H9 (cell line): ENCODE measurements at regions not wholly inside any gene's neighbourhood (a gene's known extent, or its start where the extent isn't known, plus 50 kb on each side); places are given as distances from the start of the nearest gene placed in this dataset.

ENCODE experiments used
- DNase-seq: peaks from one replicate; pipeline ENCODE4 v3.0.0-alpha.2; 2017
- H2AFZ ChIP-seq: one replicate; pipeline ENCODE4 v1.6.1; 2013; ENCODE audit warnings: mild to moderate bottlenecking, low read length, control low read depth, moderate library complexity
- H2AK5ac ChIP-seq: 2 replicates; pipeline ENCODE4 v1.6.1; 2013; ENCODE audit warnings: low read length, control low read depth, mixed read lengths; ENCODE audit not compliant: insufficient read length
- H2BK120ac ChIP-seq: one replicate; pipeline ENCODE4 v1.6.1; 2013; ENCODE audit warnings: low read depth, mild to moderate bottlenecking, low read length, control low read depth, inconsistent platforms; ENCODE audit not compliant: poor library complexity, severe bottlenecking
- H2BK12ac ChIP-seq: 2 replicates; pipeline ENCODE4 v1.6.1; 2013; ENCODE audit warnings: low read length, control low read depth, mixed read lengths, low read depth; ENCODE audit not compliant: insufficient read length
- H2BK15ac ChIP-seq: 2 replicates; pipeline ENCODE4 v1.6.1; 2013; ENCODE audit warnings: low read depth, low read length, control low read depth
- H2BK20ac ChIP-seq: one replicate; pipeline ENCODE4 v1.6.1; 2013; ENCODE audit warnings: low read depth, mild to moderate bottlenecking, low read length, control low read depth, inconsistent platforms; ENCODE audit not compliant: poor library complexity, severe bottlenecking
- H2BK5ac ChIP-seq: 2 replicates; pipeline ENCODE4 v1.6.1; 2013; ENCODE audit warnings: low read length, control low read depth, mixed read lengths; ENCODE audit not compliant: insufficient read length
- H3K14ac ChIP-seq: 2 replicates; pipeline ENCODE4 v1.6.1; 2013; ENCODE audit warnings: low read length, control low read depth; ENCODE audit not compliant: insufficient read depth
- H3K18ac ChIP-seq: 2 replicates; pipeline ENCODE4 v1.6.1; 2013; ENCODE audit warnings: low read depth, mild to moderate bottlenecking, mixed read lengths, low read length, control low read depth; ENCODE audit not compliant: insufficient read length
- H3K23ac ChIP-seq: 2 replicates; pipeline ENCODE4 v1.6.1; 2013; ENCODE audit warnings: low read length, control low read depth, mixed read lengths, low read depth; ENCODE audit not compliant: insufficient read length
- H3K23me2 ChIP-seq: 2 replicates; pipeline ENCODE4 v1.6.1; 2013; ENCODE audit warnings: low read depth, mild to moderate bottlenecking, mixed read lengths, low read length, control low read depth; ENCODE audit not compliant: insufficient read length, poor library complexity, severe bottlenecking
- H3K27ac ChIP-seq: 2 replicates; pipeline ENCODE4 v1.5.1; 2013; ENCODE audit warnings: low read length, control low read depth, mixed read lengths, low read depth; ENCODE audit not compliant: insufficient read length
- H3K27me3 ChIP-seq: 2 replicates; pipeline ENCODE4 v1.6.1; 2013; ENCODE audit warnings: low read length, control low read depth, inconsistent platforms; ENCODE audit not compliant: insufficient read depth
- H3K4ac ChIP-seq: 2 replicates; pipeline ENCODE4 v1.6.1; 2013; ENCODE audit warnings: low read depth, mild to moderate bottlenecking, control low read depth, inconsistent platforms, low read length, moderate library complexity
- H3K4me1 ChIP-seq: 2 replicates; pipeline ENCODE4 v1.6.1; 2013; ENCODE audit warnings: low read length, control low read depth, inconsistent platforms; ENCODE audit not compliant: insufficient read depth
- H3K4me2 ChIP-seq: 2 replicates; pipeline ENCODE4 v1.6.1; 2013; ENCODE audit warnings: low read length, control low read depth, mixed read lengths; ENCODE audit not compliant: insufficient read length, insufficient read depth
- H3K56ac ChIP-seq: 2 replicates; pipeline ENCODE4 v1.6.1; 2013; ENCODE audit warnings: low read depth, mild to moderate bottlenecking, mixed read lengths, low read length, control low read depth; ENCODE audit not compliant: insufficient read length
- H3K79me1 ChIP-seq: 2 replicates; pipeline ENCODE4 v1.6.1; 2013; ENCODE audit warnings: low read depth, mild to moderate bottlenecking, moderate library complexity, low read length, control low read depth, inconsistent platforms; ENCODE audit not compliant: insufficient read depth, poor library complexity, severe bottlenecking
- H3K79me2 ChIP-seq: 2 replicates; pipeline ENCODE4 v1.6.1; 2013; ENCODE audit warnings: low read length, control low read depth, inconsistent platforms; ENCODE audit not compliant: insufficient read depth
- H3K9ac ChIP-seq: 2 replicates; pipeline ENCODE4 v1.6.1; 2013; ENCODE audit warnings: low read length, control low read depth, mixed read lengths; ENCODE audit not compliant: insufficient read length; ENCODE audit errors: extremely low read depth
- H3K9me3 ChIP-seq: one replicate; pipeline ENCODE4 v1.6.1; 2013; ENCODE audit warnings: low read depth, low read length, inconsistent platforms; ENCODE audit not compliant: control insufficient read depth
- H3T11ph ChIP-seq: one replicate; pipeline ENCODE4 v1.6.1; 2013; ENCODE audit warnings: mild to moderate bottlenecking, low read length, control low read depth, inconsistent platforms
- H4K20me1 ChIP-seq: one replicate; pipeline ENCODE4 v1.6.1; 2013; ENCODE audit not compliant: control insufficient read depth, insufficient read length, insufficient read depth
- H4K5ac ChIP-seq: 2 replicates; pipeline ENCODE4 v1.6.1; 2013; ENCODE audit warnings: low read depth, mild to moderate bottlenecking, mixed read lengths, low read length, control low read depth; ENCODE audit not compliant: insufficient read length
- H4K8ac ChIP-seq: replicated peaks from 2 replicates; pipeline ENCODE4 v1.6.1; 2013; ENCODE audit warnings: low read length, control low read depth, mixed read lengths, low read depth; ENCODE audit not compliant: insufficient read length
- H4K91ac ChIP-seq: 2 replicates; pipeline ENCODE4 v1.6.1; 2013; ENCODE audit warnings: low read depth, mild to moderate bottlenecking, moderate library complexity, mixed read lengths, low read length, control low read depth; ENCODE audit not compliant: insufficient read length
- H3K27ac Mint-ChIP-seq, 3 experiments: 2 replicates in 2 of 3; 3 replicates in 1 of 3; pipeline ENCODE4 v1.8.0; 2020 to 2021; ENCODE audit warnings: mixed read lengths in 3 of 3, mild to moderate bottlenecking in 1 of 3, moderate library complexity in 1 of 3
- H3K27me3 Mint-ChIP-seq: 2 replicates; pipeline ENCODE4 v1.8.0; 2021; ENCODE audit warnings: low read depth, mild to moderate bottlenecking, moderate library complexity, mixed read lengths
- H3K36me3 Mint-ChIP-seq, 3 experiments: 2 replicates in 2 of 3; 3 replicates in 1 of 3; pipeline ENCODE4 v1.8.0; 2020 to 2021; ENCODE audit warnings: low read depth in 3 of 3, mixed read lengths in 3 of 3; ENCODE audit not compliant: insufficient read depth in 1 of 3
- H3K4me1 Mint-ChIP-seq, 2 experiments: 2 replicates each; pipeline ENCODE4 v1.8.0; 2020; ENCODE audit warnings: mixed read lengths in 2 of 2
- H3K4me3 Mint-ChIP-seq, 2 experiments: 2 replicates in 1 of 2; 3 replicates in 1 of 2; pipeline ENCODE4 v1.8.0; 2020 to 2021; ENCODE audit warnings: mild to moderate bottlenecking in 2 of 2, mixed read lengths in 2 of 2, moderate library complexity in 1 of 2
- H3K9me3 Mint-ChIP-seq, 2 experiments: 2 replicates in 1 of 2; 3 replicates in 1 of 2; pipeline ENCODE4 v1.8.0; 2020; ENCODE audit warnings: mild to moderate bottlenecking in 2 of 2, mixed read lengths in 2 of 2, moderate library complexity in 1 of 2
- CTCF ChIP-seq: fragments of 200-600 bp; sonication (generic); conservative IDR thresholded peaks from 3 replicates; pipeline ENCODE4 v1.8.0; 2021; ENCODE audit warnings: antibody characterized with exemption, mild to moderate bottlenecking
- WGBS: extraction: QIAGEN DNeasy Blood & Tissue Kit; methylation state at CpG from one replicate; pipeline ENCODE4 v1.1.7; 2013; ENCODE audit warnings: missing lambda C conversion rate, low lambda C conversion rate, mixed read lengths; ENCODE audit not compliant: insufficient read length; ENCODE audit errors: extremely low coverage; 5-methylcytosine and 5-hydroxymethylcytosine counted together

- Histone ChIP-seq H3K23me2 (no peaks in the 10 kb centered on the region), H2BK12ac (no peak overlapping the region), H3K56ac (no peak overlapping the region), H4K91ac (no peak overlapping the region), H3K9ac (no peak overlapping the region), H3K79me2 (no peaks in the 10 kb centered on the region), H3K18ac (no peak overlapping the region), H3K27me3 (no peaks in the 10 kb centered on the region), H2BK120ac (no peak overlapping the region), H2BK5ac (no peak overlapping the region), H4K8ac (no peak overlapping the region), H2AFZ (no peak overlapping the region), H3K23ac (no peak overlapping the region), H4K5ac (no peak overlapping the region), H3K27ac (no peak overlapping the region), H3K4ac (no peak overlapping the region), H3K79me1 (no peaks in the 10 kb centered on the region), H3T11ph (no peak overlapping the region), H2BK15ac (no peak overlapping the region), H2BK20ac (no peak overlapping the region), H2AK5ac (no peak overlapping the region), H3K4me2 (no peak overlapping the region), H3K9me3 (no peaks in the 10 kb centered on the region), H3K4me1 (no peaks in the 10 kb centered on the region), H3K14ac (no peak overlapping the region), H4K20me1 (no peaks in the 10 kb centered on the region)
- no peak overlapping the region for H3K4me3 Mint-ChIP-seq
- no peak for TF ChIP-seq CTCF
- H3K27ac Mint-ChIP-seq = no peak overlapping the region
- no peaks in the 10 kb centered on the region for H3K9me3 Mint-ChIP-seq
- no CpG with 5 or more reads among the region's 2 CpGs for WGBS
- no peaks in the 10 kb centered on the region for H3K36me3 Mint-ChIP-seq
- DNase-seq = no peak
- peaks cover 6% of the 10 kb centered on the region for H3K27me3 Mint-ChIP-seq
- H3K4me1 Mint-ChIP-seq = peaks cover 13 to 21% of the 10 kb centered on the region in 2 experiments
Observed at GRCh38 chr10:92755725-92756124, 66.0 kb downstream of the HHEX start.
